ENCODE measurements at regions not wholly inside any gene's neighbourhood (a gene's known extent, or its start where the extent isn't known, plus 50 kb on each side); places are given as distances from the start of the nearest gene placed in this dataset.
A peak's percentile ranks its signal among the peaks of the same experiment; 100 is the strongest.

GRCh38 chr2:71887196-71887595 is 260.5 kb downstream of the CYP26B1 start:
- DNase-seq = no peak

- DNase-seq = no peak
These were observed 261.4 kb downstream of the CYP26B1 start for GRCh38 chr2:71886241-71886640.

- no peak for DNase-seq
These were observed 263.2 kb downstream of the CYP26B1 start for GRCh38 chr2:71884303-71885042.

- peak; percentile 71 for DNase-seq
These were observed 264.7 kb downstream of the CYP26B1 start for GRCh38 chr2:71882949-71883472.

GRCh38 chr2:71882236-71882946 is 265.3 kb downstream of the CYP26B1 start:
- DNase-seq = no peak

- no peak for DNase-seq
These were observed 266.6 kb downstream of the CYP26B1 start for GRCh38 chr2:71880846-71881610.

- no peak for DNase-seq
These were observed 267.4 kb downstream of the CYP26B1 start for GRCh38 chr2:71880287-71880686.

- DNase-seq = no peak
These were observed 268.0 kb downstream of the CYP26B1 start for GRCh38 chr2:71879509-71880184.

- DNase-seq = peak; percentile 46
These were observed 268.8 kb downstream of the CYP26B1 start for GRCh38 chr2:71878626-71879508.

GRCh38 chr2:71877636-71878035 is 270.0 kb downstream of the CYP26B1 start:
- DNase-seq = no peak

GRCh38 chr2:71876542-71877451 is 270.9 kb downstream of the CYP26B1 start:
- no peak for DNase-seq

GRCh38 chr2:71872466-71873051 is 275.1 kb downstream of the CYP26B1 start:
- no peak for DNase-seq

- DNase-seq = no peak
These were observed 282.2 kb downstream of the CYP26B1 start for GRCh38 chr2:71865391-71865965.

- no peak for DNase-seq
These were observed 283.6 kb downstream of the CYP26B1 start for GRCh38 chr2:71864085-71864484.

GRCh38 chr2:71863396-71863795 is 284.3 kb downstream of the CYP26B1 start:
- DNase-seq = no peak

GRCh38 chr2:71862921-71863320 is 284.7 kb downstream of the CYP26B1 start:
- no peak for DNase-seq

- no peak for DNase-seq
These were observed 286.2 kb downstream of the CYP26B1 start for GRCh38 chr2:71861186-71862160.

- no peak for DNase-seq
These were observed 287.2 kb downstream of the CYP26B1 start for GRCh38 chr2:71860381-71860926.

Data from COR-L47 (cell line).